ENCODE measurements at regions not wholly inside any gene's neighbourhood (a gene's known extent, or its start where the extent isn't known, plus 50 kb on each side); places are given as distances from the start of the nearest gene placed in this dataset.

DNA sequence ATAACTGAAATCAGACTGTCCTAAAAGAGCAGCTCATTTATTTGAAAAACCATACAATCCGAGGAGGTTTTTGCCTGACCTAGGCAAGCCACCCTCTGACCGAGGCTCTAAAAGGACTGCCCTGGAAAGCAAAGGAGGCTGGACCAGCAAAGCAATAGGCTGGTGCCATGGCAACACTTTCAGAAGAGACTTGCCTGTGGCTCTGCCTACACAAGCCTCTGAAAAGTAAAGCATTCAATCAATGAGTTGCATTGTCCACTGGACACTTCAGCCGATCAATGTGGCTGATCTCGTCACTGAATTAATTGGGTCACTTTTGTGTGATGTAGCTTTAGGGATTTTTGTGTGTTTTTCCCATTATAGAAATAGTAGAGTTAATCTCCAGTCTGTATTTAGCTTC lies 99.1 kb upstream of the SEMA6D start:
- Histone ChIP-seq H2AFZ (ENCODE audit: low read depth, low read length, severe bottlenecking) (no peak overlapping the region), H3K9me2 (replicated peaks; ENCODE audit: insufficient read depth, low read length) (no peaks in the 10 kb centered on the region), H3K36me3 (ENCODE audit: low read length) (no peaks in the 10 kb centered on the region), H3K27me3 (ENCODE audit: low read length) (no peaks in the 10 kb centered on the region), H3K4me2 (ENCODE audit: low read depth, low read length, poor library complexity, severe bottlenecking) (no peak overlapping the region), H4K20me1 (ENCODE audit: low read depth, low read length) (no peaks in the 10 kb centered on the region), H3K9ac (ENCODE audit: low read length) (no peak overlapping the region), H3F3A (ENCODE audit: insufficient read depth) (no peaks in the 10 kb centered on the region), H3K9me3 (ENCODE audit: insufficient read depth, low read length) (no peaks in the 10 kb centered on the region), H3K27ac (ENCODE audit: low read depth, low read length) (no peak overlapping the region), H3K4me3 (ENCODE audit: insufficient read depth, low read length, poor library complexity, severe bottlenecking) (no peak overlapping the region), H3K79me2 (ENCODE audit: insufficient read depth, low read length) (no peaks in the 10 kb centered on the region)
- TF ChIP-seq, protein P1, sequence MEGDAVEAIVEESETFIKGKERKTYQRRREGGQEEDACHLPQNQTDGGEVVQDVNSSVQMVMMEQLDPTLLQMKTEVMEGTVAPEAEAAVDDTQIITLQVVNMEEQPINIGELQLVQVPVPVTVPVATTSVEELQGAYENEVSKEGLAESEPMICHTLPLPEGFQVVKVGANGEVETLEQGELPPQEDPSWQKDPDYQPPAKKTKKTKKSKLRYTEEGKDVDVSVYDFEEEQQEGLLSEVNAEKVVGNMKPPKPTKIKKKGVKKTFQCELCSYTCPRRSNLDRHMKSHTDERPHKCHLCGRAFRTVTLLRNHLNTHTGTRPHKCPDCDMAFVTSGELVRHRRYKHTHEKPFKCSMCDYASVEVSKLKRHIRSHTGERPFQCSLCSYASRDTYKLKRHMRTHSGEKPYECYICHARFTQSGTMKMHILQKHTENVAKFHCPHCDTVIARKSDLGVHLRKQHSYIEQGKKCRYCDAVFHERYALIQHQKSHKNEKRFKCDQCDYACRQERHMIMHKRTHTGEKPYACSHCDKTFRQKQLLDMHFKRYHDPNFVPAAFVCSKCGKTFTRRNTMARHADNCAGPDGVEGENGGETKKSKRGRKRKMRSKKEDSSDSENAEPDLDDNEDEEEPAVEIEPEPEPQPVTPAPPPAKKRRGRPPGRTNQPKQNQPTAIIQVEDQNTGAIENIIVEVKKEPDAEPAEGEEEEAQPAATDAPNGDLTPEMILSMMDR (IDR thresholded peaks at IDR 0.05; ENCODE audit: insufficient read depth, low read length, poor library complexity, severe bottlenecking) = no peak

GRCh38 chr15:47620960-47621681 lies 96.2 kb upstream of the SEMA6D start:
- H3K9me2 ChIP-seq (replicated peaks; ENCODE audit: insufficient read depth, low read length) = no peaks in the 10 kb centered on the region
- no peaks in the 10 kb centered on the region for H3K9me3 ChIP-seq (ENCODE audit: insufficient read depth, low read length)
- no peak overlapping the region for H2AFZ ChIP-seq (ENCODE audit: low read depth, low read length, severe bottlenecking)
- H3F3A ChIP-seq (ENCODE audit: insufficient read depth) = no peaks in the 10 kb centered on the region
- no peaks in the 10 kb centered on the region for H4K20me1 ChIP-seq (ENCODE audit: low read depth, low read length)
- H3K79me2 ChIP-seq (ENCODE audit: insufficient read depth, low read length) = no peaks in the 10 kb centered on the region
- H3K4me2 ChIP-seq (ENCODE audit: low read depth, low read length, poor library complexity, severe bottlenecking) = no peak overlapping the region
- H3K36me3 ChIP-seq (ENCODE audit: low read length) = no peaks in the 10 kb centered on the region
- no peak overlapping the region for H3K9ac ChIP-seq (ENCODE audit: low read length)
- H3K27ac ChIP-seq (ENCODE audit: low read depth, low read length) = no peak overlapping the region
- H3K27me3 ChIP-seq (ENCODE audit: low read length) = no peaks in the 10 kb centered on the region
- TF ChIP-seq, protein P1 (IDR thresholded peaks at IDR 0.05; ENCODE audit: insufficient read depth, low read length, poor library complexity, severe bottlenecking) = no peak
- TF ChIP-seq EZH2phosphoT487 (conservative IDR thresholded peaks at IDR 0.05; ENCODE audit: low read length) = no peak
- H3K4me3 ChIP-seq (ENCODE audit: insufficient read depth, low read length, poor library complexity, severe bottlenecking) = no peak overlapping the region

DNA sequence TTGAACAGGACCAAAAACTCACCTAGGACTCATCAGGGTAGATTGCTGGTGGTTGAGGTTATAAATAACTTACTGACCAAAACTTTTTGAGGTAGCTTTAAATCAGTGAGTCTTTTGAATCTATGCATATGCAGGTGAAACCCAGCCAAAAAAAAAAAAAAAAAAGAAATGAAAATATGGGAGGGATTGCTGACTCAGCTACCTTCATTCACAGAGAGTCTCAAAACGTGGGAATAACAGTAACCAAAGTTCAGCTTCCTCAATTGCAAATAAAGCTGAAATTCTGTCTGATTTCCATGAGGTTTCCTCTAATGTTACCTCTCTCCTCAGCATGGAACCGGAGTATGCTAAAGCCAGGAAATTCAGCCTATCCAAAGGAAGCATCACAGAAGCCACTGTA lies 95.2 kb upstream of the SEMA6D start:
- no peaks in the 10 kb centered on the region for H3K27me3 ChIP-seq (ENCODE audit: low read length)
- no peak overlapping the region for H3K4me2 ChIP-seq (ENCODE audit: low read depth, low read length, poor library complexity, severe bottlenecking)
- no peaks in the 10 kb centered on the region for H3K79me2 ChIP-seq (ENCODE audit: insufficient read depth, low read length)
- no peaks in the 10 kb centered on the region for H3K9me2 ChIP-seq (replicated peaks; ENCODE audit: insufficient read depth, low read length)
- no peaks in the 10 kb centered on the region for H3F3A ChIP-seq (ENCODE audit: insufficient read depth)
- no peak overlapping the region for H3K9ac ChIP-seq (ENCODE audit: low read length)
- H3K4me3 ChIP-seq (ENCODE audit: insufficient read depth, low read length, poor library complexity, severe bottlenecking) = no peak overlapping the region
- no peak overlapping the region for H2AFZ ChIP-seq (ENCODE audit: low read depth, low read length, severe bottlenecking)
- H3K9me3 ChIP-seq (ENCODE audit: insufficient read depth, low read length) = no peaks in the 10 kb centered on the region
- H3K27ac ChIP-seq (ENCODE audit: low read depth, low read length) = no peak overlapping the region
- H3K36me3 ChIP-seq (ENCODE audit: low read length) = no peaks in the 10 kb centered on the region
- TF ChIP-seq, protein P1 (IDR thresholded peaks at IDR 0.05; ENCODE audit: insufficient read depth, low read length, poor library complexity, severe bottlenecking) = no peak
- no peak for TF ChIP-seq EZH2phosphoT487 (conservative IDR thresholded peaks at IDR 0.05; ENCODE audit: low read length)
- no peaks in the 10 kb centered on the region for H4K20me1 ChIP-seq (ENCODE audit: low read depth, low read length)

Data from SU-DHL-6 (cell line).